ENCODE measurements at regions not wholly inside any gene's neighbourhood (a gene's known extent, or its start where the extent isn't known, plus 50 kb on each side); places are given as distances from the start of the nearest gene placed in this dataset.

GRCh38 chr3:8371085-8371551, 130.5 kb upstream of the LMCD1 start:
- H3K4me3 ChIP-seq (replicated peaks; ENCODE audit: low read depth, low read length): no peak overlapping the region
- peak; percentile 53 for DNase-seq (ENCODE audit: low read depth)
- no peak for TF ChIP-seq CTCF (IDR thresholded peaks at IDR 0.05; ENCODE audit: low read length, missing control alignments)

- no peak for TF ChIP-seq CTCF (IDR thresholded peaks at IDR 0.05; ENCODE audit: low read length, missing control alignments)
- DNase-seq (ENCODE audit: low read depth): no peak
- no peak overlapping the region for H3K4me3 ChIP-seq (replicated peaks; ENCODE audit: low read depth, low read length)
These were observed 129.6 kb upstream of the LMCD1 start for GRCh38 chr3:8371960-8372463.

- no peak for TF ChIP-seq CTCF (IDR thresholded peaks at IDR 0.05; ENCODE audit: low read length, missing control alignments)
- DNase-seq (ENCODE audit: low read depth): no peak
- H3K4me3 ChIP-seq (replicated peaks; ENCODE audit: low read depth, low read length): no peak overlapping the region
These were observed 120.5 kb upstream of the LMCD1 start for GRCh38 chr3:8380904-8381704.

GRCh38 chr3:8385848-8386620, 115.6 kb upstream of the LMCD1 start:
- no peak for DNase-seq (ENCODE audit: low read depth)
- H3K4me3 ChIP-seq (replicated peaks; ENCODE audit: low read depth, low read length): no peak overlapping the region
- TF ChIP-seq CTCF (IDR thresholded peaks at IDR 0.05; ENCODE audit: low read length, missing control alignments): no peak

GRCh38 chr3:8387571-8387970, 114.1 kb upstream of the LMCD1 start:
- no peak for TF ChIP-seq CTCF (IDR thresholded peaks at IDR 0.05; ENCODE audit: low read length, missing control alignments)
- no peak for DNase-seq (ENCODE audit: low read depth)
- H3K4me3 ChIP-seq (replicated peaks; ENCODE audit: low read depth, low read length): no peak overlapping the region

- no peak for TF ChIP-seq CTCF (IDR thresholded peaks at IDR 0.05; ENCODE audit: low read length, missing control alignments)
- DNase-seq (ENCODE audit: low read depth): no peak
- H3K4me3 ChIP-seq (replicated peaks; ENCODE audit: low read depth, low read length): no peak overlapping the region
These were observed 101.9 kb upstream of the LMCD1 start for GRCh38 chr3:8399686-8400085.
